GM12864 (cell line): ENCODE measurements at regions not wholly inside any gene's neighbourhood (a gene's known extent, or its start where the extent isn't known, plus 50 kb on each side); places are given as distances from the start of the nearest gene placed in this dataset.

Source experiments
- DNase-seq: peaks from one replicate; pipeline ENCODE4 v3.0.0-alpha.2; 2011; ENCODE audit warnings: low read depth
- H3K4me3 ChIP-seq: 2 replicates; pipeline ENCODE4 v1.5.1; 2011; ENCODE audit warnings: mild to moderate bottlenecking, low read depth, low read length, control low read depth
- CTCF ChIP-seq: IDR thresholded peaks from 2 replicates; pipeline ENCODE4 v1.5.1; 2011; ENCODE audit warnings: low read depth, mild to moderate bottlenecking, moderate library complexity, low read length, control low read depth, inconsistent platforms; ENCODE audit errors: missing control alignments

DNA sequence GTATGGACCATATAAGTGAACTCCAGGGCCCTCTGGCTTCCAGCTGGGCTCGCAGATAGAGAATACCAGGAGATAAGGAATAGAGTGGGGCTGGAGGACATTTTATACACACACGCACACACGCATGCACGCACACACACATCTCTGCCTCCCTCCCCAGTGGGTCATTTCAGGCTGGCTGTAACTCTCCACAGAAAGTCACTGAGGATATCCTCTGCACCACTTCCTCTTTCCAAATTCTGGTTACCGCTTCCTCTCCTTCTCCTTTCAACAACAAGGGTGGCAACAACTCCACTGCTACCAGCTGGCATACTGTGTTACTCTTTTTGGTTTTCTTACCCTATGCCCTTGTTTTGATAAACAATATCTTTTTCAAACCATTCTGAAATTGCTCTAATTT, 280.2 kb downstream of the COL12A1 start:
- DNase-seq, result no peak
- no peak for TF ChIP-seq CTCF
- H3K4me3 ChIP-seq, result no peak overlapping the region

GRCh38 chr6:74914888-74915287, 291.0 kb downstream of the COL12A1 start:
- H3K4me3 ChIP-seq, result no peak overlapping the region
- no peak for DNase-seq
- no peak for TF ChIP-seq CTCF

DNA sequence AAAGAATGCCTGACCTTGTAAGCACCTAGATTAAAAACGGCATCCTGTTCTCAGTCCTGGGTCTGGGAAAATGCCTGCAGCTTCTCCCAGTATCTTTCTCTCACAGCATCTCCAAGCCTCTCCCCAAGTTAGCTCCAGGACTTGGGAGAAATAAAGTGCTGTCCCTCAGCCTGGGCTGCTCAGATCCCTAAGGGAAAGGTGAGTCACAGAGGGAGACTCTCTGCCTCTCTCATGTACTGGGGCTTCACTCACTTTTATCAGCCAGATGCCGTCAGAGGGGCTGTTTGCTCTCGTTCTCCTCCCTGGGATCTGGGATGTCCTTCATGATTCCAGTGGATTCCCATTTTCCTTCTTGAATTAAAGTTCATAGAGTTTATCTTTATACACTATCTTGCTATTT, 293.6 kb downstream of the COL12A1 start:
- TF ChIP-seq CTCF, result no peak
- no peak overlapping the region for H3K4me3 ChIP-seq
- no peak for DNase-seq

DNA sequence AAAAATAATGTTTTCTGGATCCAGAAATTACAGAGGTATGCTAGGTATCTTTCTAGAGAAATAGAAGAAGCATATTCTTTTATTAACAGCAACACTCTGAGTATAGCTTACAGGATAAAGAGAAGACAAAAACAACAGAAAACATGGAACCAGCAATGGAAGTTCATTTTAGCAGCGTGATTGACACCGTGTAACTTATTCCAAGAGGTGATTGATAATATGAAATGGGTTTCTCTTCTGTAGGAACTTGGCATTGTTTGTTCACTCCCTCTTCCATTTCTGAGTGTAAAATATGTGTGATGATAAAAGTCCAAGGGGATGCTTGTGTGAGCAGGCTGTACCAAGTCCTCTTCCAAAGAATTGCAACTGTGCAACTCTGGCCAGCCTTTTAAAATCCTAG, 303.0 kb downstream of the COL12A1 start:
- H3K4me3 ChIP-seq, result no peak overlapping the region

DNA sequence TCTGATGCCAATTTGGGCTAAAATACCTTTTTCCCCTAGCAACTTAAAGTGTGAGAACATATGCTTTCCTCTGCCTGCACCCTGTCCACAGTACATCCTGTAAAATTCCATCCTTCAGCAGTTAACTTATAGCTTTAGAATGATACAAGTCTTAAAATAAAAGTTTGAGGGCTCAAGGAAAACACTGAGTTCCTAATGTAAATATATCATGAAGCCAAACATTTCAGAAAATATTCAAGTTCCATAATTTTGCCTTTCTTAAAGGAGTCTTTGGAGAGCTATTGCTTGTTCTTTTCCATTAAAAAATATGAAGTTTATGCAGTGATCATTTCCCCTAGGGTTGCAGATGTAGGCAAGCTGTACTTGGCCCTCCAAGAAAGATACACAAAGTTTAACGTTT, 303.8 kb downstream of the COL12A1 start:
- H3K4me3 ChIP-seq, result no peak overlapping the region
- no peak for TF ChIP-seq CTCF
- no peak for DNase-seq

More for the DNA sequence above, 303.0 kb downstream of the COL12A1 start:
- no peak for TF ChIP-seq CTCF
- no peak for DNase-seq

DNA sequence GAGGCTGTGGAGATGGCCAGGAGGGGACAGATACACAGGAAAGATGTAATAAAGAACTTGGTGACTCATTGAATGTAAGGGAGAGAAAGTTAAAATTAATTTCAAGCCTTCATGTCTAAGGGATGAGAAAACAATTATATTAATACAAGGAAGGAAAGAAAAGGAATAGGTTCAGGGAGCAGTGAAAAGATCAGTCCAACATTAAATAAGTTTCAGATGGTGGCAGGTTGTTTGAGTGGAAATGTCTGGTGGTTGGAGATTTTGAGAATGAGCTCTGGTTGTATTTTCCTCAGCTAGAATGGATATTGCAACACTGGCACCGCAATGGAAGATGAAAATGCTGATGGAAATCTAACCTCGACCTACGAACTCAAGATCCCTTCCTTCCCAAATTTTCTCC, 304.3 kb downstream of the COL12A1 start:
- DNase-seq, result no peak
- TF ChIP-seq CTCF, result no peak
- H3K4me3 ChIP-seq, result no peak overlapping the region

- TF ChIP-seq CTCF, result peak; percentile 11
- no peak overlapping the region for H3K4me3 ChIP-seq
- no peak for DNase-seq
Observed at GRCh38 chr6:74899416-74899815, 306.4 kb downstream of the COL12A1 start.
